Panc1 (cell line): ENCODE measurements at regions not wholly inside any gene's neighbourhood (a gene's known extent, or its start where the extent isn't known, plus 50 kb on each side); places are given as distances from the start of the nearest gene placed in this dataset.

Source experiments
- ATAC-seq: fragments of 200-7000 bp; cut with Tn5 transposase; 2 replicates; pipeline ENCODE4 v1.9.1; 2020; ENCODE audit warnings: mild to moderate bottlenecking, moderate library complexity
- BruUV-seq: library from RNA; stranded (reverse); fragments of 400-500 nt; replicated peaks from 2 replicates; lab custom pipeline; 2021; lab: Mats Ljungman, UMichigan
- CTCF ChIA-PET: fragments of 300-600 bp; sonication (Branson Sonifier 250); formaldehyde crosslinking; loops from one replicate; lab custom pipeline; 2022; ENCODE audit warnings: antibody characterized with exemption; lab: Charles Lee
- POLR2A ChIA-PET: fragments of 300-600 bp; sonication (Branson Sonifier 250); formaldehyde crosslinking; loops from one replicate; lab custom pipeline; 2022; ENCODE audit warnings: antibody characterized with exemption; lab: Charles Lee
- DNase-seq: peaks from one replicate; pipeline ENCODE4 v3.0.0-alpha.2; 2010; ENCODE audit warnings: low read depth, low spot score
- H3K27ac ChIP-seq: 2 replicates; pipeline ENCODE4 v1.5.1; 2011; ENCODE audit warnings: mild to moderate bottlenecking, low read length, inconsistent platforms
- H3K27me3 ChIP-seq: fragments of 200-500 bp; sonication (Bioruptor generic); 2 replicates; pipeline ENCODE4 v1.6.0; 2014; ENCODE audit warnings: low read length, inconsistent platforms; ENCODE audit not compliant: control insufficient read depth, insufficient read depth
- H3K36me3 ChIP-seq: fragments of 200-500 bp; sonication (Bioruptor generic); 2 replicates; pipeline ENCODE4 v1.5.1; 2014; ENCODE audit warnings: inconsistent platforms, mild to moderate bottlenecking, low read length, moderate library complexity; ENCODE audit not compliant: control insufficient read depth, insufficient read depth
- H3K4me1 ChIP-seq: 2 replicates; pipeline ENCODE4 v1.5.1; 2011; ENCODE audit warnings: inconsistent platforms, mild to moderate bottlenecking, low read length, moderate library complexity; ENCODE audit not compliant: control insufficient read depth, insufficient read depth
- H3K4me3 ChIP-seq, 2 experiments: 2 replicates each; pipeline ENCODE4 v1.5.1; 2011 to 2012; ENCODE audit warnings: low read depth in 2 of 2, low read length in 2 of 2, mild to moderate bottlenecking in 2 of 2, inconsistent platforms in 1 of 2, moderate library complexity in 1 of 2
- H3K9me3 ChIP-seq: fragments of 200-500 bp; sonication (Bioruptor generic); 2 replicates; pipeline ENCODE4 v1.5.1; 2014; ENCODE audit warnings: low read depth, mild to moderate bottlenecking, inconsistent platforms, low read length, moderate library complexity; ENCODE audit not compliant: control insufficient read depth, insufficient read depth
- POLR2AphosphoS5 ChIP-seq: IDR thresholded peaks from 2 replicates; pipeline ENCODE4 v1.6.1; 2012; ENCODE audit warnings: mild to moderate bottlenecking, low read depth, low read length, moderate library complexity
- REST ChIP-seq, 2 experiments: IDR thresholded peaks; 2 replicates each; pipeline ENCODE4 v1.6.1; 2011 to 2012; ENCODE audit warnings: low read depth in 2 of 2, control low read depth in 1 of 2, low read length in 1 of 2, mild to moderate bottlenecking in 1 of 2, moderate library complexity in 1 of 2; ENCODE audit not compliant: insufficient read depth in 1 of 2
- SIN3A ChIP-seq: IDR thresholded peaks from 2 replicates; pipeline ENCODE4 v1.6.1; 2012; ENCODE audit warnings: low read depth, mild to moderate bottlenecking, low read length, moderate library complexity, borderline replicate concordance; ENCODE audit not compliant: insufficient read depth
- TCF7L2 ChIP-seq: IDR thresholded peaks from 2 replicates; pipeline ENCODE4 v1.6.1; 2011; ENCODE audit warnings: mild to moderate bottlenecking, low read depth, low read length, inconsistent platforms
- in situ Hi-C: cut with HindIII; loops from 2 replicates; pipeline ENCODE4 v1.10.0; 2016; ENCODE audit warnings: low sequenced_read_pairs, low pct_unique_long_range_greater_than_20kb
- intact Hi-C: fragments of 100-400 bp; cut with micrococcal nuclease; formaldehyde crosslinking; loops from one replicate; pipeline ENCODE4 v1.10.0; 2022; ENCODE audit not compliant: unreplicated experiment
- TF ChIP-seq, protein P1 (sequence below): fragments of 450-650 bp; IDR thresholded peaks from 2 replicates; pipeline ENCODE4 v1.5.1; 2017; ENCODE audit warnings: mild to moderate bottlenecking

GRCh38 chr17:72226322-72226721, 105.5 kb downstream of the SOX9 start:
- POLR2A ChIA-PET = interaction anchor here (0.7 kb wide), 1 partner anchor 84 kb away, joined by 7 read pairs; no protein-coding TSS in a partner anchor
- ATAC-seq = no peak
- no TSS peak for BruUV-seq

GRCh38 chr17:72233986-72234385, 113.2 kb downstream of the SOX9 start:
- Histone ChIP-seq H3K9me3 (no peaks in the 10 kb centered on the region), H3K4me3 (no peak overlapping the region), H3K36me3 (no peaks in the 10 kb centered on the region), H3K27me3 (no peaks in the 10 kb centered on the region), H3K27ac (no peak overlapping the region), H3K4me1 (peaks cover 7% of the 10 kb centered on the region; the same call in 1 of the 2 replicates)
- ChIA-PET POLR2A (no interaction called here), CTCF (no interaction called here)
- ATAC-seq (no peak), DNase-seq (no peak)
- intact Hi-C loops (no loop called here), in situ Hi-C loops (no loop called here)
- no TSS peak for BruUV-seq
- TF ChIP-seq POLR2AphosphoS5 (no peak), TCF7L2 (no peak), SIN3A (no peak), REST (IDR thresholded peaks at IDR 0.05; ENCODE audit: insufficient read depth in 1 of 2, low read depth in 2 of 2, low read length in 1 of 2) (no peak)

More at GRCh38 chr17:72226322-72226721, 105.5 kb downstream of the SOX9 start:
- Histone ChIP-seq H3K27me3 (no peaks in the 10 kb centered on the region), H3K27ac (no peak overlapping the region), H3K9me3 (no peaks in the 10 kb centered on the region), H3K4me3 (no peak overlapping the region), H3K36me3 (no peaks in the 10 kb centered on the region), H3K4me1 (no peaks in the 10 kb centered on the region)
- DNase-seq = no peak
- TF ChIP-seq POLR2AphosphoS5 (no peak), TCF7L2 (no peak)
- CTCF ChIA-PET = no interaction called here
- intact Hi-C loops = no loop called here
- in situ Hi-C loops = no loop called here

DNA sequence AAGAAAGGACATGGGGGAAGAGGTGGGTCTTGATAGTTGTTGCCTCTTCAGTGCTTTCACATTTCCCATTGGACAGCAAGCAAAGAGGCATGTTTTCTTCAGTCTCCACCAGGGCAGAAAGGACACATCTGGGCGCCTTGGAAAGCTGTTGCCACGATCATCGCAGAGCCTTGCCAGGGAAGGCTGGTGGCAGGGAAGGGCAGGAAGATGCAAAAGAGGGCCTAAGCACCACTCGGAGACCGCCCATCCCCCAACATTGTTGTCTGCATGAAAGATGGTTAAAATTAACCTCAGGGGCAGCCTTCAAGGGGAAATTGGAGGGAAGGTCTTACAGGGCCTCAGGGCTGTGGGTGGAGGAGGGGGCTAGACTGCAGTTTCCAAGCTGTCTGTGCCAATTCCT, 114.2 kb downstream of the SOX9 start:
- Histone ChIP-seq H3K27me3 (no peaks in the 10 kb centered on the region), H3K9me3 (no peaks in the 10 kb centered on the region), H3K4me1 (peaks cover 7% of the 10 kb centered on the region; the same call in 1 of the 2 replicates), H3K27ac (no peak overlapping the region), H3K36me3 (no peaks in the 10 kb centered on the region), H3K4me3 (no peak overlapping the region)
- ChIA-PET CTCF (no interaction called here), POLR2A (no interaction called here)
- intact Hi-C loops = no loop called here
- ATAC-seq (no peak), DNase-seq (no peak)
- no peak for TF ChIP-seq TCF7L2
- no peak for TF ChIP-seq POLR2AphosphoS5
- TF ChIP-seq, protein P1, sequence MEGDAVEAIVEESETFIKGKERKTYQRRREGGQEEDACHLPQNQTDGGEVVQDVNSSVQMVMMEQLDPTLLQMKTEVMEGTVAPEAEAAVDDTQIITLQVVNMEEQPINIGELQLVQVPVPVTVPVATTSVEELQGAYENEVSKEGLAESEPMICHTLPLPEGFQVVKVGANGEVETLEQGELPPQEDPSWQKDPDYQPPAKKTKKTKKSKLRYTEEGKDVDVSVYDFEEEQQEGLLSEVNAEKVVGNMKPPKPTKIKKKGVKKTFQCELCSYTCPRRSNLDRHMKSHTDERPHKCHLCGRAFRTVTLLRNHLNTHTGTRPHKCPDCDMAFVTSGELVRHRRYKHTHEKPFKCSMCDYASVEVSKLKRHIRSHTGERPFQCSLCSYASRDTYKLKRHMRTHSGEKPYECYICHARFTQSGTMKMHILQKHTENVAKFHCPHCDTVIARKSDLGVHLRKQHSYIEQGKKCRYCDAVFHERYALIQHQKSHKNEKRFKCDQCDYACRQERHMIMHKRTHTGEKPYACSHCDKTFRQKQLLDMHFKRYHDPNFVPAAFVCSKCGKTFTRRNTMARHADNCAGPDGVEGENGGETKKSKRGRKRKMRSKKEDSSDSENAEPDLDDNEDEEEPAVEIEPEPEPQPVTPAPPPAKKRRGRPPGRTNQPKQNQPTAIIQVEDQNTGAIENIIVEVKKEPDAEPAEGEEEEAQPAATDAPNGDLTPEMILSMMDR = no peak
- TF ChIP-seq SIN3A = no peak
- TF ChIP-seq REST (IDR thresholded peaks at IDR 0.05; ENCODE audit: insufficient read depth in 1 of 2, low read depth in 2 of 2, low read length in 1 of 2) = no peak
- BruUV-seq = no TSS peak
- in situ Hi-C loops = no loop called here
